ENCODE measurements at regions not wholly inside any gene's neighbourhood (a gene's known extent, or its start where the extent isn't known, plus 50 kb on each side); places are given as distances from the start of the nearest gene placed in this dataset.

GRCh38 chr16:9370061-9370491, 278.6 kb downstream of the HAPSTR1 start:
- TF ChIP-seq CTCF (IDR thresholded peaks at IDR 0.05) (no peak), EP300 (IDR thresholded peaks at IDR 0.05) (no peak), POLR2AphosphoS5 (IDR thresholded peaks at IDR 0.05) (no peak), POLR2A (IDR thresholded peaks at IDR 0.05; ENCODE audit: low read depth) (no peak)
